Liver (tissue), 2 donors: ENCODE measurements at regions not wholly inside any gene's neighbourhood (a gene's known extent, or its start where the extent isn't known, plus 50 kb on each side); places are given as distances from the start of the nearest gene placed in this dataset.

Experiments used
- CTCF ChIP-seq: fragments of 150-350 bp; IDR thresholded peaks from 2 replicates; pipeline ENCODE4 v1.5.1; 2017; ENCODE audit warnings: improper control_type of control experiment, low read depth, low read length; ENCODE audit not compliant: missing input control
- REST ChIP-seq: IDR thresholded peaks from 2 replicates; pipeline ENCODE4 v1.6.1; 2016; ENCODE audit warnings: antibody characterized with exemption, mild to moderate bottlenecking
- YY1 ChIP-seq: IDR thresholded peaks from 2 replicates; pipeline ENCODE4 v1.6.1; 2016; ENCODE audit warnings: antibody characterized with exemption, mild to moderate bottlenecking
- donor health status: healthy.

GRCh38 chr19:16003391-16003790 lies 54.6 kb downstream of the OR10H4 start:
- TF ChIP-seq CTCF (no peak), REST (no peak), YY1 (no peak)
